Ascending aorta (tissue), 2 donors: ENCODE measurements at regions not wholly inside any gene's neighbourhood (a gene's known extent, or its start where the extent isn't known, plus 50 kb on each side); places are given as distances from the start of the nearest gene placed in this dataset.

Source experiments
- DNase-seq, 2 donors: peaks; one replicate each; pipeline ENCODE4 v3.0.0-alpha.2; 2019; ENCODE audit warnings: low spot score in 2 of 2
- H3K27ac ChIP-seq, 2 donors: fragments of 200-600 bp; sonication (generic); one replicate each; pipeline ENCODE4 v1.5.1; 2016 to 2017; ENCODE audit warnings: mild to moderate bottlenecking in 1 of 2
- H3K27me3 ChIP-seq: fragments of 200-600 bp; sonication (generic); one replicate; pipeline ENCODE4 v1.5.1; 2017
- H3K36me3 ChIP-seq, 2 donors: fragments of 200-600 bp; sonication (generic); one replicate each; pipeline ENCODE4 v1.5.1; 2016
- H3K4me1 ChIP-seq, 2 donors: fragments of 200-600 bp; sonication (generic); one replicate each; pipeline ENCODE4 v1.5.1; 2016 to 2017; ENCODE audit warnings: mild to moderate bottlenecking in 1 of 2
- H3K4me3 ChIP-seq, 2 donors: fragments of 200-600 bp; sonication (generic); one replicate each; pipeline ENCODE4 v1.5.1; 2016 to 2017; ENCODE audit warnings: mild to moderate bottlenecking in 1 of 2
- H3K9me3 ChIP-seq, 2 donors: fragments of 200-600 bp; sonication (generic); one replicate each; pipeline ENCODE4 v1.5.1; 2016
- intact Hi-C: fragments of 100-400 bp; cut with DNase I; formaldehyde crosslinking; loops from one replicate; pipeline ENCODE4 v1.15.1; 2023
- TF ChIP-seq, protein P1 (sequence below), 3 experiments: fragments of 200-600 bp in 2 of 3; fragments of 450-650 bp in 1 of 3; sonication (generic) in 2 of 3; IDR thresholded peaks; one replicate each; pipeline ENCODE4 v1.5.1; 2016 to 2019; ENCODE audit warnings: antibody characterized with exemption in 3 of 3, mild to moderate bottlenecking in 1 of 3, moderate library complexity in 1 of 3

DNA sequence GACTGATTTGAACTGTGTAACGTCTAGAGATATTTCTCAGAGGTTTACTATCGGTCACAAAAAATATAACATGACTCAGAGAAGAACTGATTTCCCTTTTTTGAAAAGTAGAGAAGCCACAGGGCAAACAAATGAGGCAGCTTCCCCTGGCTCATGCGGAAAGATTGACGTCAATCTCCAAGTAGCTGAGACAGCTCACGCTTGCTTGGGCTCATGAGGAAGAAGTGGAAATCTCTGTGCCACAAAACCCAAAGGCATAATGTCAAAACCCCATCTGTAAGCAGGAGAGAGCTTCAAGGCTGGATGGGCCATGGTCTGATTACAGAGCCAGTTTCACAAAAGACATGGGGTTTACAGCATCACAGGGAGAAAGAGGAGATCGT lies 188.1 kb downstream of the ARL4C start:
- H3K36me3 ChIP-seq, result no peaks in the 10 kb centered on the region
- H3K4me1 ChIP-seq, result no peaks in the 10 kb centered on the region
- H3K9me3 ChIP-seq, result no peaks in the 10 kb centered on the region
- TF ChIP-seq, protein P1, sequence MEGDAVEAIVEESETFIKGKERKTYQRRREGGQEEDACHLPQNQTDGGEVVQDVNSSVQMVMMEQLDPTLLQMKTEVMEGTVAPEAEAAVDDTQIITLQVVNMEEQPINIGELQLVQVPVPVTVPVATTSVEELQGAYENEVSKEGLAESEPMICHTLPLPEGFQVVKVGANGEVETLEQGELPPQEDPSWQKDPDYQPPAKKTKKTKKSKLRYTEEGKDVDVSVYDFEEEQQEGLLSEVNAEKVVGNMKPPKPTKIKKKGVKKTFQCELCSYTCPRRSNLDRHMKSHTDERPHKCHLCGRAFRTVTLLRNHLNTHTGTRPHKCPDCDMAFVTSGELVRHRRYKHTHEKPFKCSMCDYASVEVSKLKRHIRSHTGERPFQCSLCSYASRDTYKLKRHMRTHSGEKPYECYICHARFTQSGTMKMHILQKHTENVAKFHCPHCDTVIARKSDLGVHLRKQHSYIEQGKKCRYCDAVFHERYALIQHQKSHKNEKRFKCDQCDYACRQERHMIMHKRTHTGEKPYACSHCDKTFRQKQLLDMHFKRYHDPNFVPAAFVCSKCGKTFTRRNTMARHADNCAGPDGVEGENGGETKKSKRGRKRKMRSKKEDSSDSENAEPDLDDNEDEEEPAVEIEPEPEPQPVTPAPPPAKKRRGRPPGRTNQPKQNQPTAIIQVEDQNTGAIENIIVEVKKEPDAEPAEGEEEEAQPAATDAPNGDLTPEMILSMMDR (IDR thresholded peaks at IDR 0.05), result no peak
- intact Hi-C loops, result no loop called here
- no peak overlapping the region for H3K4me3 ChIP-seq
- DNase-seq, result peak in 1 of 2 donors; percentile 72
- H3K27me3 ChIP-seq, result no peaks in the 10 kb centered on the region
- peak overlapping the region in 1 of 2 donors; percentile 44 for H3K27ac ChIP-seq

DNA sequence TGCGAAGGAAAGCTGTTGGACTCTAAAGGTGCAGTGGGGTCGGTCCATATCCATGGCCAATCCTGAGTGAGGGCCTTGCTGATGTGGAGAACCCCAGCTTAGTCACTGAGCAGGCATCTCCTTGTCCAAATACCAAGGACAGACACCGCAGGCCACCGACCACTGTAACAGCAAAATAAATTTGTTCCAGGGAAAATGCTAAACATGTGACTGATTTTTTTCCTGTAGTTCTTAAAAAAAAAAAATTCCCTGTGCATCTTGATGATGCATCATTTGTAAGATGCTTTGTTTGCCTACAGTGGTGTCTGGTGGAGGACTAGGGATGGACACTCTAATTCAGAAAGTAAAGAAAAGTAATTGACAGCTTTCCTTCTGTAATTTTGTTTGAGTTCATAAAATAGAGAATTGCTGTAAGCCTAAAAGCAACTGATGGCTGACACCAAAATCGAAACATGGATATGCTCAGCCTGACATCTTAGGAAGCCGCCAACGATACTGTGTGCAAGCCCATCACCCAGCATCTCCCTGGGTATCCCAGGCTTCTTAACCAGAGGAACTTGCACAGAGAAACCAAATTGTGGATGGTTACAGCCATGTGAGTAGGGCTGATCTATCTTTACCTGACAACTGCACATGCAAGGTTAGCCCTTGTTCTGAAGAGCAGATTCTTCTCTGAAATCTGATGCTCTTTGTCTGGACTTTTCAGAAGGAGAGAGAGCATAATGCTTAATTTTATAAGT lies 188.6 kb downstream of the ARL4C start:
- intact Hi-C loops, result no loop called here
- no peaks in the 10 kb centered on the region for H3K4me1 ChIP-seq
- H3K9me3 ChIP-seq, result no peaks in the 10 kb centered on the region
- TF ChIP-seq, protein P1 (IDR thresholded peaks at IDR 0.05), result no peak
- no peak overlapping the region for H3K4me3 ChIP-seq
- no peaks in the 10 kb centered on the region for H3K27me3 ChIP-seq
- no peak for DNase-seq
- H3K27ac ChIP-seq, result no peak overlapping the region
- no peaks in the 10 kb centered on the region for H3K36me3 ChIP-seq

DNA sequence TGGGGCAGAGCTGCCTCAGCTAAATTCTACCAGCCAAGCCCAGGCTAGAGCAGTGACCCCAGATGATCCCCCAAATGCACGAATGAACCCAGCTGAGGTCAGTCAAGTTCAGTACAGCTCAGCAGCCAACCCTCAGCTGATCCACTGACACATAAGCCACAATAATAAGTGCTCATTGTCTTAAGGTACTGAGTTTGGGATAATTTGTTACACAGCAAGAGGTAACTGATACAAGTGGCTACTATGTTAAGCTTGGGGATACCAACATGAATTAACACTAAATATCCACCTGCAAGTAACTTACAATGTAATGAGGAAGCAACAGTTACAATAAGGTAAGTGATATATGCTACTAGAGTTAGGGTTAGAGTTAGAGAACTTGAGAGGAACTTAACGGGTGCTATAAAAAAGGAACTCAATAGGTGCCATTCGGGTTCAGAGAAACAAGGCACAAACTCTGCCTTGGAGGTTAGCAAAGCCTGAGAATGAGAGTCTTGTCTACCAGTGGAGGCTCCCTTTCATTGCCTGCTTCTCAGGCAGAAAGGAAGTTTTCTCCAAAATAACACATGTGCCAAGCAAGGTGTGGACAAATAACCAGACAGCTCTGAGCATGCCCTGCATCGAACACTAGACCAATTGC lies 189.4 kb downstream of the ARL4C start:
- Histone ChIP-seq H3K9me3 (no peaks in the 10 kb centered on the region), H3K4me1 (no peaks in the 10 kb centered on the region), H3K4me3 (no peak overlapping the region), H3K27ac (no peak overlapping the region), H3K36me3 (no peaks in the 10 kb centered on the region), H3K27me3 (no peaks in the 10 kb centered on the region)
- DNase-seq, result no peak
- TF ChIP-seq, protein P1 (IDR thresholded peaks at IDR 0.05), result no peak
- intact Hi-C loops, result no loop called here

DNA sequence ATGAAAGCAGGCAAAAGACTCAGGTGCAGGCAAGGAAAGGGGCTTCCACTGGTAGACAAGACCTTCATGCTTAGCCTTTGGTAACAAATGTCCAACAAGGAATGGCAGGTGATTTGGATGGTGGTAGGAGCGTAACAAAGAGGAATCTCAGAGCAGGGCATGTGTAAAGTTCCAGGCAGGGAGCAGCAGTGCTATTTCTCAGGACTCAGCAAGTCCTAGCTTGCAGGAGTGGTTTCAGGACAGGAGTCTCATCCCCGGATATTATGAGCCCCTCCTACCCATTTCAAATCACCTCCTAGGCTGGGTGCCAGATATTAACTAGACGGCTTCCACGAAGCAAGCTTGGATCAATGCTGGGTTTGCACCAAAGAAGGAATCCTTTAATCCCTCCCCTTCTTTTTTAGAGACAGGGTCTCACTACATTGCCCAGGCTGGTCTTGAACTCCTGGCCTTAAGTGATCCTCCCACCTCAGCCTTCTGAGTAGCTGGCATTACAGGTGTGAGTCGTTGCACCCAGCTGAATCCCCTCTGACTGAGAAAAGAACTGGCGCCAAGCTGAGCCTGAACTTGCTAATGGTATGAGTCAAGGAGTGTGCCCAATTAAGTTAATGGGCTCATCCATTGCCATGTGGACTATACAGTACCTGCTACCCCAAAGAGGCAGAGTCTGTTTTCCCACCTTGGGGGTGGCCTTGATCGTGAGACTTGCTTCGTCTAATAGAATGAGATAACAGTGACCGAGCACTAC lies 190.3 kb downstream of the ARL4C start:
- Histone ChIP-seq H3K27me3 (no peaks in the 10 kb centered on the region), H3K9me3 (no peaks in the 10 kb centered on the region), H3K4me3 (no peak overlapping the region), H3K4me1 (no peaks in the 10 kb centered on the region), H3K36me3 (no peaks in the 10 kb centered on the region), H3K27ac (no peak overlapping the region)
- no peak for DNase-seq
- intact Hi-C loops, result no loop called here
- TF ChIP-seq, protein P1 (IDR thresholded peaks at IDR 0.05), result no peak

DNA sequence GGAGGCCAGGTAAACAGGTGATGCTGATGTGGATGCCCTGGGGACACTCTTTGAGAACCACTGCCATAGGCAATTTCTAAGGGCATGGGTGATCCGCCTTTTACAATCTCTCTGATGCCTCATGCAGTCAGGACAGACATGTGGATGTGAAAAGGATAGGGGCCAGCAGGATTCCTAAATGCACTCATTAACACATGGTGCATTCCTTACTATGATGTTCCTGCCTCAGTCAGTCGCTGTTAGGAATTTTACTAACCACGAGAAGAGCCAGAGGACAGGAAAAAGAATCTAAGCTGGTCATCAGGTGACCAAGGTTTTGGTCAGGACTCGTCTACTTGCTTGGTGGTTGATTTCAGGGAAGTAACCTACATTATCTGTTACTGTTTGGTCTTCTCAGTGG lies 191.0 kb downstream of the ARL4C start:
- Histone ChIP-seq H3K27me3 (no peaks in the 10 kb centered on the region), H3K36me3 (no peaks in the 10 kb centered on the region), H3K27ac (no peak overlapping the region), H3K4me1 (no peaks in the 10 kb centered on the region), H3K4me3 (no peak overlapping the region), H3K9me3 (no peaks in the 10 kb centered on the region)
- intact Hi-C loops, result no loop called here
- TF ChIP-seq, protein P1 (IDR thresholded peaks at IDR 0.05), result no peak
- no peak for DNase-seq
